ENCODE measurements at regions not wholly inside any gene's neighbourhood (a gene's known extent, or its start where the extent isn't known, plus 50 kb on each side); places are given as distances from the start of the nearest gene placed in this dataset.

GRCh38 chr12:130258863-130259262 lies 78.8 kb upstream of the PIWIL1 start:
- TF ChIP-seq FOXM1 (IDR thresholded peaks at IDR 0.05; ENCODE audit: borderline replicate concordance) (no peak), ARNT (IDR thresholded peaks at IDR 0.05) (no peak), BHLHE40 (IDR thresholded peaks at IDR 0.05; ENCODE audit: borderline replicate concordance) (no peak), L3MBTL2 (conservative IDR thresholded peaks at IDR 0.05) (no peak), FOXA1 (IDR thresholded peaks at IDR 0.05) (no peak), FOXK2 (IDR thresholded peaks at IDR 0.05) (no peak), SP1 (IDR thresholded peaks at IDR 0.05) (no peak), ZNF384 (IDR thresholded peaks at IDR 0.05) (no peak), LEF1 (IDR thresholded peaks at IDR 0.05; ENCODE audit: borderline replicate concordance) (no peak)
